Hepatocyte (in vitro differentiated cells): ENCODE measurements at regions not wholly inside any gene's neighbourhood (a gene's known extent, or its start where the extent isn't known, plus 50 kb on each side); places are given as distances from the start of the nearest gene placed in this dataset.

Experiments used
- DNase-seq: peaks from one replicate; pipeline ENCODE4 v3.0.0-alpha.2; 2016; ENCODE audit warnings: low spot score
- H2AFZ ChIP-seq: fragments of 200-600 bp; sonication (generic); 2 replicates; pipeline ENCODE4 v1.6.0; 2016; ENCODE audit warnings: antibody characterized with exemption, mild to moderate bottlenecking
- H3K27ac ChIP-seq: fragments of 200-600 bp; sonication (generic); 2 replicates; pipeline ENCODE4 v1.5.1; 2016; ENCODE audit warnings: mild to moderate bottlenecking
- H3K27me3 ChIP-seq: fragments of 200-600 bp; sonication (generic); 2 replicates; pipeline ENCODE4 v1.6.1; 2016
- H3K36me3 ChIP-seq: fragments of 200-600 bp; sonication (generic); replicated peaks from 2 replicates; pipeline ENCODE4 v1.5.1; 2016; ENCODE audit warnings: low read depth; ENCODE audit not compliant: insufficient read depth
- H3K4me1 ChIP-seq: fragments of 200-600 bp; sonication (generic); 2 replicates; pipeline ENCODE4 v1.5.1; 2016; ENCODE audit warnings: mild to moderate bottlenecking, moderate library complexity; ENCODE audit not compliant: insufficient read depth
- H3K4me2 ChIP-seq: fragments of 200-600 bp; sonication (generic); 2 replicates; pipeline ENCODE4 v1.6.0; 2016
- H3K4me3 ChIP-seq: fragments of 200-600 bp; sonication (generic); 2 replicates; pipeline ENCODE4 v1.5.1; 2016; ENCODE audit warnings: mild to moderate bottlenecking
- H3K79me2 ChIP-seq: fragments of 200-600 bp; sonication (generic); 2 replicates; pipeline ENCODE4 v1.6.0; 2017; ENCODE audit warnings: mild to moderate bottlenecking
- H3K9me2 ChIP-seq: fragments of 200-600 bp; sonication (generic); replicated peaks from 2 replicates; pipeline ENCODE4 v1.6.0; 2017; ENCODE audit warnings: mild to moderate bottlenecking; ENCODE audit not compliant: insufficient read depth
- H3K9me3 ChIP-seq: fragments of 200-600 bp; sonication (generic); 2 replicates; pipeline ENCODE4 v1.5.1; 2016; ENCODE audit warnings: low read depth, mild to moderate bottlenecking
- H4K20me1 ChIP-seq: fragments of 200-600 bp; sonication (generic); 2 replicates; pipeline ENCODE4 v1.6.0; 2016; ENCODE audit warnings: mild to moderate bottlenecking; ENCODE audit not compliant: insufficient read depth, poor library complexity, severe bottlenecking
- EZH2 ChIP-seq: fragments of 200-600 bp; sonication (generic); IDR thresholded peaks from 2 replicates; pipeline ENCODE4 v1.6.1; 2016; ENCODE audit warnings: antibody characterized with exemption, mild to moderate bottlenecking, borderline replicate concordance
- EZH2phosphoT487 ChIP-seq: fragments of 200-600 bp; sonication (generic); IDR thresholded peaks from one replicate; pipeline ENCODE4 v1.6.1; 2018; ENCODE audit warnings: antibody characterized with exemption, mild to moderate bottlenecking, low read depth, moderate library complexity; ENCODE audit not compliant: unreplicated experiment, severe bottlenecking
- WGBS: methylation state at CpG from one replicate; pipeline ENCODE4 v1.1.6; 2016; ENCODE audit warnings: low lambda C conversion rate; ENCODE audit errors: missing lambda C conversion rate; 5-methylcytosine and 5-hydroxymethylcytosine counted together
- TF ChIP-seq, protein P1 (sequence below): fragments of 200-600 bp; sonication (generic); IDR thresholded peaks from 2 replicates; pipeline ENCODE4 v1.5.1; 2016; ENCODE audit warnings: antibody characterized with exemption, mild to moderate bottlenecking; ENCODE audit not compliant: poor library complexity

- Histone ChIP-seq H3K9me2 (no peaks in the 10 kb centered on the region), H3K36me3 (no peaks in the 10 kb centered on the region), H3K4me3 (no peak overlapping the region), H3K4me2 (no peak overlapping the region), H3K4me1 (no peaks in the 10 kb centered on the region), H2AFZ (no peak overlapping the region), H3K9me3 (no peaks in the 10 kb centered on the region), H4K20me1 (no peaks in the 10 kb centered on the region), H3K27ac (no peak overlapping the region), H3K27me3 (no peaks in the 10 kb centered on the region), H3K79me2 (no peaks in the 10 kb centered on the region)
- TF ChIP-seq EZH2phosphoT487, result no peak
- TF ChIP-seq, protein P1, sequence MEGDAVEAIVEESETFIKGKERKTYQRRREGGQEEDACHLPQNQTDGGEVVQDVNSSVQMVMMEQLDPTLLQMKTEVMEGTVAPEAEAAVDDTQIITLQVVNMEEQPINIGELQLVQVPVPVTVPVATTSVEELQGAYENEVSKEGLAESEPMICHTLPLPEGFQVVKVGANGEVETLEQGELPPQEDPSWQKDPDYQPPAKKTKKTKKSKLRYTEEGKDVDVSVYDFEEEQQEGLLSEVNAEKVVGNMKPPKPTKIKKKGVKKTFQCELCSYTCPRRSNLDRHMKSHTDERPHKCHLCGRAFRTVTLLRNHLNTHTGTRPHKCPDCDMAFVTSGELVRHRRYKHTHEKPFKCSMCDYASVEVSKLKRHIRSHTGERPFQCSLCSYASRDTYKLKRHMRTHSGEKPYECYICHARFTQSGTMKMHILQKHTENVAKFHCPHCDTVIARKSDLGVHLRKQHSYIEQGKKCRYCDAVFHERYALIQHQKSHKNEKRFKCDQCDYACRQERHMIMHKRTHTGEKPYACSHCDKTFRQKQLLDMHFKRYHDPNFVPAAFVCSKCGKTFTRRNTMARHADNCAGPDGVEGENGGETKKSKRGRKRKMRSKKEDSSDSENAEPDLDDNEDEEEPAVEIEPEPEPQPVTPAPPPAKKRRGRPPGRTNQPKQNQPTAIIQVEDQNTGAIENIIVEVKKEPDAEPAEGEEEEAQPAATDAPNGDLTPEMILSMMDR, result no peak
- no peak for TF ChIP-seq EZH2
- DNase-seq, result no peak
- 68% methylated on average over 4 of the region's 4 CpGs for WGBS
Observed at GRCh38 chr5:24073107-24073506, 565.7 kb downstream of the PRDM9 start.

DNA sequence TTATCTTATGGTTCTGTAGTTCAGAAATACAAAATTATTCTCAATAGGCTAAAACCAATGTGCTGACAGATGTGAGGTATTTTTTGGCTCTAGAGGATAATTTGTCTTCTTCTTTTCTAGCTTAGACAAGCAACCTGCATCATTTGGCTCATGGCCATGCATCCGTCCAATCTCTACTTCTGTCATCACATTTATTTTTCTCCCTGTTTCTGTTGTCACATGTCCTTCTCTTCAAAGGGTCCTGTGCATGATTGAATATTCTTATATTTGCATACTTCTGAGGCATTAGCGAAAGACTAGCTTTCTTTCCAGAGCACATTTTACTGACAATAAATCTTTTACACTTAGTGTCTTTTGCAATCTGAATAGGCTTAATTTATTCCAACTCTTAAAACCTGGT lies 564.7 kb downstream of the CDH10 start:
- H2AFZ ChIP-seq, result no peak overlapping the region
- H3K4me3 ChIP-seq, result no peak overlapping the region
- TF ChIP-seq, protein P1, result no peak
- no peak for TF ChIP-seq EZH2
- TF ChIP-seq EZH2phosphoT487, result no peak
- H3K4me1 ChIP-seq, result no peaks in the 10 kb centered on the region
- H3K9me3 ChIP-seq, result no peaks in the 10 kb centered on the region
- H4K20me1 ChIP-seq, result no peaks in the 10 kb centered on the region
- 90% methylated on average over 2 of the region's 2 CpGs for WGBS
- H3K27ac ChIP-seq, result no peak overlapping the region
- no peaks in the 10 kb centered on the region for H3K27me3 ChIP-seq
- no peaks in the 10 kb centered on the region for H3K9me2 ChIP-seq
- H3K4me2 ChIP-seq, result no peak overlapping the region
- H3K79me2 ChIP-seq, result no peaks in the 10 kb centered on the region
- DNase-seq, result no peak
- no peaks in the 10 kb centered on the region for H3K36me3 ChIP-seq

GRCh38 chr5:24094081-24094679 lies 550.6 kb downstream of the CDH10 start:
- 69% methylated on average over 8 of the region's 8 CpGs for WGBS

More at GRCh38 chr5:24094081-24094679, 550.6 kb downstream of the CDH10 start:
- H3K4me3 ChIP-seq, result no peak overlapping the region
- H3K9me2 ChIP-seq, result no peaks in the 10 kb centered on the region
- no peaks in the 10 kb centered on the region for H4K20me1 ChIP-seq
- no peaks in the 10 kb centered on the region for H3K79me2 ChIP-seq
- no peak overlapping the region for H3K27ac ChIP-seq
- no peak overlapping the region for H3K4me2 ChIP-seq
- DNase-seq, result no peak
- H3K36me3 ChIP-seq, result no peaks in the 10 kb centered on the region
- no peak overlapping the region for H2AFZ ChIP-seq
- TF ChIP-seq EZH2phosphoT487, result no peak
- no peak for TF ChIP-seq EZH2
- TF ChIP-seq, protein P1, result no peak
- no peaks in the 10 kb centered on the region for H3K4me1 ChIP-seq
- no peaks in the 10 kb centered on the region for H3K9me3 ChIP-seq
- H3K27me3 ChIP-seq, result no peaks in the 10 kb centered on the region
